ENCODE measurements at regions not wholly inside any gene's neighbourhood (a gene's known extent, or its start where the extent isn't known, plus 50 kb on each side); places are given as distances from the start of the nearest gene placed in this dataset.

GRCh38 chr12:126086242-126086641 is 1021.0 kb downstream of the AACS start:
- no peak overlapping the region for H3K23ac ChIP-seq (ENCODE audit: insufficient read length, low read depth, low read length)
- H4K20me1 ChIP-seq (ENCODE audit: control insufficient read depth, insufficient read depth, insufficient read length): no peaks in the 10 kb centered on the region
- no peak for DNase-seq
- no peak overlapping the region for H3T11ph ChIP-seq (ENCODE audit: low read length)
- H2AFZ ChIP-seq (ENCODE audit: low read length): no peak overlapping the region
- H3K4me1 ChIP-seq (ENCODE audit: insufficient read depth, low read length): no peaks in the 10 kb centered on the region; the same call in 1 of the 2 replicates
- no peaks in the 10 kb centered on the region for H3K79me1 ChIP-seq (ENCODE audit: insufficient read depth, low read depth, low read length, poor library complexity, severe bottlenecking)
- no peak overlapping the region for H3K18ac ChIP-seq (ENCODE audit: insufficient read length, low read depth, low read length)
- no peaks in the 10 kb centered on the region for H3K23me2 ChIP-seq (ENCODE audit: insufficient read length, low read depth, low read length, poor library complexity, severe bottlenecking)
- Mint-ChIP-seq H3K27ac (no peak overlapping the region), H3K4me1 (peaks cover 8 to 14% of the 10 kb centered on the region in 2 experiments), H3K36me3 (ENCODE audit: insufficient read depth in 1 of 3, low read depth in 3 of 3) (peaks cover 0 to 18% (median 3%) of the 10 kb centered on the region in 3 experiments; a peak in 4 of 7 replicates), H3K4me3 (no peak overlapping the region), H3K9me3 (peaks cover 26 to 27% of the 10 kb centered on the region in 2 experiments), H3K27me3 (ENCODE audit: low read depth) (peaks cover 6% of the 10 kb centered on the region)
- no peaks in the 10 kb centered on the region for H3K9me3 ChIP-seq (ENCODE audit: control insufficient read depth, low read depth, low read length)
- no peak overlapping the region for H3K14ac ChIP-seq (ENCODE audit: insufficient read depth, low read length)
- no CpG with 5 or more reads among the region's 3 CpGs for WGBS (ENCODE audit: extremely low coverage, insufficient read length, low lambda C conversion rate)
- no peak overlapping the region for H2AK5ac ChIP-seq (ENCODE audit: insufficient read length, low read length)
- H2BK120ac ChIP-seq (ENCODE audit: low read depth, low read length, poor library complexity, severe bottlenecking): no peak overlapping the region
- no peaks in the 10 kb centered on the region for H3K79me2 ChIP-seq (ENCODE audit: insufficient read depth, low read length)
- H3K9ac ChIP-seq (ENCODE audit: extremely low read depth, insufficient read length, low read length): no peak overlapping the region
- no peak overlapping the region for H2BK5ac ChIP-seq (ENCODE audit: insufficient read length, low read length)
- no peak overlapping the region for H4K5ac ChIP-seq (ENCODE audit: insufficient read length, low read depth, low read length)
- H4K91ac ChIP-seq (ENCODE audit: insufficient read length, low read depth, low read length): no peak overlapping the region
- H3K4me2 ChIP-seq (ENCODE audit: insufficient read depth, insufficient read length, low read length): no peak overlapping the region
- no peak overlapping the region for H2BK15ac ChIP-seq (ENCODE audit: low read depth, low read length)
- H3K56ac ChIP-seq (ENCODE audit: insufficient read length, low read depth, low read length): no peak overlapping the region
- no peak overlapping the region for H3K4ac ChIP-seq (ENCODE audit: low read depth, low read length)
- H4K8ac ChIP-seq (replicated peaks; ENCODE audit: insufficient read length, low read depth, low read length): no peak overlapping the region
- H2BK12ac ChIP-seq (ENCODE audit: insufficient read length, low read depth, low read length): no peak overlapping the region
- no peak for TF ChIP-seq CTCF (conservative IDR thresholded peaks at IDR 0.05)
- H3K27ac ChIP-seq (ENCODE audit: insufficient read length, low read depth, low read length): no peak overlapping the region
- no peaks in the 10 kb centered on the region for H3K27me3 ChIP-seq (ENCODE audit: insufficient read depth, low read length)
- H2BK20ac ChIP-seq (ENCODE audit: low read depth, low read length, poor library complexity, severe bottlenecking): no peak overlapping the region

Data from H9 (cell line).